WTC11 (cell line): ENCODE measurements at regions not wholly inside any gene's neighbourhood (a gene's known extent, or its start where the extent isn't known, plus 50 kb on each side); places are given as distances from the start of the nearest gene placed in this dataset.

ENCODE experiments used
- ATAC-seq: fragments of 200-7000 bp; cut with Tn5 transposase; 2 replicates; pipeline ENCODE4 v1.10.0; 2021; ENCODE audit warnings: mild to moderate bottlenecking, moderate library complexity
- CTCF ChIA-PET: fragments of 300-600 bp; sonication (Branson Sonifier 250); formaldehyde crosslinking; loops from one replicate; lab custom pipeline; 2021; ENCODE audit warnings: antibody characterized with exemption; lab: Charles Lee
- POLR2A ChIA-PET: fragments of 350-600 bp; sonication (Branson Sonifier 250); formaldehyde crosslinking; loops from one replicate; lab custom pipeline; 2021; ENCODE audit warnings: antibody characterized with exemption; lab: Charles Lee
- DNase-seq: peaks from one replicate; pipeline ENCODE4 v3.0.0; 2021; ENCODE audit warnings: low spot score
- H3K27ac Mint-ChIP-seq: 2 replicates; pipeline ENCODE4 v1.8.0; 2021; ENCODE audit warnings: mixed read lengths
- H3K27me3 Mint-ChIP-seq: 2 replicates; pipeline ENCODE4 v1.8.0; 2021; ENCODE audit warnings: low read depth, mild to moderate bottlenecking, moderate library complexity, mixed read lengths
- H3K36me3 Mint-ChIP-seq: 2 replicates; pipeline ENCODE4 v1.8.0; 2021; ENCODE audit warnings: mixed read lengths
- H3K4me1 Mint-ChIP-seq: 2 replicates; pipeline ENCODE4 v1.8.0; 2022; ENCODE audit warnings: mixed read lengths
- H3K4me3 Mint-ChIP-seq: 2 replicates; pipeline ENCODE4 v1.8.0; 2021; ENCODE audit warnings: mild to moderate bottlenecking, moderate library complexity, mixed read lengths
- H3K9me3 Mint-ChIP-seq: 2 replicates; pipeline ENCODE4 v1.8.0; 2021; ENCODE audit warnings: mixed read lengths
- GRHL2 ChIP-seq: fragments of 250-450 bp; sonication (Bioruptor Pico); IDR thresholded peaks from 2 replicates; pipeline ENCODE4 v1.8.0; 2022; ENCODE audit warnings: mild to moderate bottlenecking, moderate library complexity; ENCODE audit not compliant: insufficient replicate concordance, severe bottlenecking
- JUN ChIP-seq: sonication (generic); formaldehyde crosslinking; IDR thresholded peaks from 2 replicates; pipeline ENCODE4 v1.8.0; 2023; ENCODE audit warnings: mild to moderate bottlenecking, missing genetic modification reagents
- MXD4 ChIP-seq: fragments of 250-450 bp; sonication (Bioruptor Pico); IDR thresholded peaks from 2 replicates; pipeline ENCODE4 v1.8.0; 2021; ENCODE audit warnings: mild to moderate bottlenecking, moderate library complexity, borderline replicate concordance
- NFATC4 ChIP-seq: fragments of 250-450 bp; sonication (Bioruptor Pico); IDR thresholded peaks from 2 replicates; pipeline ENCODE4 v1.9.0; 2021; ENCODE audit warnings: mild to moderate bottlenecking
- NFE2L1 ChIP-seq: sonication (generic); formaldehyde crosslinking; IDR thresholded peaks from 2 replicates; pipeline ENCODE4 v1.8.1; 2023; ENCODE audit warnings: missing genetic modification reagents
- NR1H2 ChIP-seq: sonication (generic); formaldehyde crosslinking; IDR thresholded peaks from 2 replicates; pipeline ENCODE4 v1.9.0; 2021; ENCODE audit warnings: mild to moderate bottlenecking, moderate library complexity, missing genetic modification reagents
- PRRX2 ChIP-seq: fragments of 250-450 bp; sonication (Bioruptor Pico); IDR thresholded peaks from 2 replicates; pipeline ENCODE4 v1.8.0; 2021; ENCODE audit warnings: mild to moderate bottlenecking
- TEAD1 ChIP-seq: sonication (generic); formaldehyde crosslinking; IDR thresholded peaks from 2 replicates; pipeline ENCODE4 v1.8.0; 2022; ENCODE audit warnings: mild to moderate bottlenecking, missing genetic modification reagents
- TEAD4 ChIP-seq: sonication (generic); formaldehyde crosslinking; IDR thresholded peaks from 2 replicates; pipeline ENCODE4 v1.8.0; 2022; ENCODE audit warnings: mild to moderate bottlenecking, missing genetic modification reagents
- ZNF219 ChIP-seq: sonication (generic); formaldehyde crosslinking; IDR thresholded peaks from 2 replicates; pipeline ENCODE4 v1.8.0; 2023; ENCODE audit warnings: missing genetic modification reagents, mild to moderate bottlenecking, borderline replicate concordance
- TF ChIP-seq, protein P1 (sequence below): sonication (generic); formaldehyde crosslinking; IDR thresholded peaks from 2 replicates; pipeline ENCODE4 v1.8.0; 2023; ENCODE audit warnings: missing genetic modification reagents, mild to moderate bottlenecking, borderline replicate concordance
- TF ChIP-seq, protein P2 (sequence below): sonication (generic); formaldehyde crosslinking; IDR thresholded peaks from 2 replicates; pipeline ENCODE4 v1.8.0; 2022; ENCODE audit warnings: mild to moderate bottlenecking, missing genetic modification reagents
- TF ChIP-seq, protein P3 (sequence below): sonication (generic); formaldehyde crosslinking; IDR thresholded peaks from 2 replicates; pipeline ENCODE4 v1.8.1; 2023; ENCODE audit warnings: mild to moderate bottlenecking, moderate library complexity, missing genetic modification reagents
- TF ChIP-seq, protein P4 (sequence below): fragments of 200-600 bp; IDR thresholded peaks from 2 replicates; pipeline ENCODE4 v1.8.0; 2022; ENCODE audit warnings: antibody characterized with exemption
- TF ChIP-seq, protein P5 (sequence below): fragments of 250-450 bp; sonication (Bioruptor Pico); IDR thresholded peaks from 2 replicates; pipeline ENCODE4 v1.9.0; 2021; ENCODE audit warnings: mild to moderate bottlenecking
- TF ChIP-seq, protein P6 (sequence below): sonication (generic); formaldehyde crosslinking; IDR thresholded peaks from 2 replicates; pipeline ENCODE4 v1.8.0; 2022; ENCODE audit warnings: missing genetic modification reagents
- TF ChIP-seq, protein P7 (sequence below): sonication (generic); formaldehyde crosslinking; conservative IDR thresholded peaks from 2 replicates; pipeline ENCODE4 v1.8.1; 2023; ENCODE audit warnings: mild to moderate bottlenecking, low read depth, missing genetic modification reagents, moderate library complexity

DNA sequence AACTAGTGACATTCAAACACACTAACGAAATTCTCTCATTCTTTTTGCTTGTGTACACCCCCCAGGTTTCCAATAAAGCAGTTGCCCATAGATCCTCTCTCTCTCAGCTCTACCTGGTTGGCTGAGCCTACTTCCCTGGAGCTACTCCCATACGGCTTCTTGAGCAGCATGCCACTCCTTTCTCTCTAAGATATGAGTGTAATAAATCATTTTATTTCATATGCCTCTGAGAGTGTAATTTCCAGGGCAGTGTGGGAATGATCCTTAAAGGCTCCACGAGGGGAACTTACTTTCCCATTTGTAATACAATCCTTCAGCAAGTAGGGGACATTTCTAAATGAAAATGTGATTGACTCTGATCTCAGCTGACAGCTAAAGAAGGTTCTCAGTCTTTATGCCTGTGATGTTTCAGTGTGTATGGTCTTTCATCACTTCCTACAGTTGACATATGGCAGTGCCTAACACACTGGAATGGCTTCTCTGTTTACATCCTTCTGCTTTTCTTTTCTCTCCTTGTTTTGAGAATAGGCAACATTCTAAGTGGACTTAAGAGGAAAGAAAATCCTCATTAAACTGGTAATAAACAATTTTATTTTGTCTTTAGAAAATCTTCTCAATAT is 1194.3 kb upstream of the CDH8 start:
- ATAC-seq (no peak), DNase-seq (no peak)
- Mint-ChIP-seq H3K4me1 (no peaks in the 10 kb centered on the region), H3K27me3 (no peaks in the 10 kb centered on the region), H3K36me3 (no peaks in the 10 kb centered on the region), H3K4me3 (no peak overlapping the region), H3K27ac (no peak overlapping the region), H3K9me3 (peaks cover 6% of the 10 kb centered on the region)
- CTCF ChIA-PET, result no interaction called here
- TF ChIP-seq MXD4 (no peak), PRRX2 (CRISPR knock-in tag) (no peak), NFATC4 (no peak), TEAD1 (no peak), NR1H2 (CRISPR knock-in tag) (no peak), NFE2L1 (no peak), ZNF219 (CRISPR knock-in tag) (no peak)
- TF ChIP-seq, protein P1, sequence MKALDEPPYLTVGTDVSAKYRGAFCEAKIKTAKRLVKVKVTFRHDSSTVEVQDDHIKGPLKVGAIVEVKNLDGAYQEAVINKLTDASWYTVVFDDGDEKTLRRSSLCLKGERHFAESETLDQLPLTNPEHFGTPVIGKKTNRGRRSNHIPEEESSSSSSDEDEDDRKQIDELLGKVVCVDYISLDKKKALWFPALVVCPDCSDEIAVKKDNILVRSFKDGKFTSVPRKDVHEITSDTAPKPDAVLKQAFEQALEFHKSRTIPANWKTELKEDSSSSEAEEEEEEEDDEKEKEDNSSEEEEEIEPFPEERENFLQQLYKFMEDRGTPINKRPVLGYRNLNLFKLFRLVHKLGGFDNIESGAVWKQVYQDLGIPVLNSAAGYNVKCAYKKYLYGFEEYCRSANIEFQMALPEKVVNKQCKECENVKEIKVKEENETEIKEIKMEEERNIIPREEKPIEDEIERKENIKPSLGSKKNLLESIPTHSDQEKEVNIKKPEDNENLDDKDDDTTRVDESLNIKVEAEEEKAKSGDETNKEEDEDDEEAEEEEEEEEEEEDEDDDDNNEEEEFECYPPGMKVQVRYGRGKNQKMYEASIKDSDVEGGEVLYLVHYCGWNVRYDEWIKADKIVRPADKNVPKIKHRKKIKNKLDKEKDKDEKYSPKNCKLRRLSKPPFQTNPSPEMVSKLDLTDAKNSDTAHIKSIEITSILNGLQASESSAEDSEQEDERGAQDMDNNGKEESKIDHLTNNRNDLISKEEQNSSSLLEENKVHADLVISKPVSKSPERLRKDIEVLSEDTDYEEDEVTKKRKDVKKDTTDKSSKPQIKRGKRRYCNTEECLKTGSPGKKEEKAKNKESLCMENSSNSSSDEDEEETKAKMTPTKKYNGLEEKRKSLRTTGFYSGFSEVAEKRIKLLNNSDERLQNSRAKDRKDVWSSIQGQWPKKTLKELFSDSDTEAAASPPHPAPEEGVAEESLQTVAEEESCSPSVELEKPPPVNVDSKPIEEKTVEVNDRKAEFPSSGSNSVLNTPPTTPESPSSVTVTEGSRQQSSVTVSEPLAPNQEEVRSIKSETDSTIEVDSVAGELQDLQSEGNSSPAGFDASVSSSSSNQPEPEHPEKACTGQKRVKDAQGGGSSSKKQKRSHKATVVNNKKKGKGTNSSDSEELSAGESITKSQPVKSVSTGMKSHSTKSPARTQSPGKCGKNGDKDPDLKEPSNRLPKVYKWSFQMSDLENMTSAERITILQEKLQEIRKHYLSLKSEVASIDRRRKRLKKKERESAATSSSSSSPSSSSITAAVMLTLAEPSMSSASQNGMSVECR (CRISPR knock-in tag), result no peak
- TF ChIP-seq, protein P2, sequence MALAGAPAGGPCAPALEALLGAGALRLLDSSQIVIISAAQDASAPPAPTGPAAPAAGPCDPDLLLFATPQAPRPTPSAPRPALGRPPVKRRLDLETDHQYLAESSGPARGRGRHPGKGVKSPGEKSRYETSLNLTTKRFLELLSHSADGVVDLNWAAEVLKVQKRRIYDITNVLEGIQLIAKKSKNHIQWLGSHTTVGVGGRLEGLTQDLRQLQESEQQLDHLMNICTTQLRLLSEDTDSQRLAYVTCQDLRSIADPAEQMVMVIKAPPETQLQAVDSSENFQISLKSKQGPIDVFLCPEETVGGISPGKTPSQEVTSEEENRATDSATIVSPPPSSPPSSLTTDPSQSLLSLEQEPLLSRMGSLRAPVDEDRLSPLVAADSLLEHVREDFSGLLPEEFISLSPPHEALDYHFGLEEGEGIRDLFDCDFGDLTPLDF, result no peak
- TF ChIP-seq, protein P3, sequence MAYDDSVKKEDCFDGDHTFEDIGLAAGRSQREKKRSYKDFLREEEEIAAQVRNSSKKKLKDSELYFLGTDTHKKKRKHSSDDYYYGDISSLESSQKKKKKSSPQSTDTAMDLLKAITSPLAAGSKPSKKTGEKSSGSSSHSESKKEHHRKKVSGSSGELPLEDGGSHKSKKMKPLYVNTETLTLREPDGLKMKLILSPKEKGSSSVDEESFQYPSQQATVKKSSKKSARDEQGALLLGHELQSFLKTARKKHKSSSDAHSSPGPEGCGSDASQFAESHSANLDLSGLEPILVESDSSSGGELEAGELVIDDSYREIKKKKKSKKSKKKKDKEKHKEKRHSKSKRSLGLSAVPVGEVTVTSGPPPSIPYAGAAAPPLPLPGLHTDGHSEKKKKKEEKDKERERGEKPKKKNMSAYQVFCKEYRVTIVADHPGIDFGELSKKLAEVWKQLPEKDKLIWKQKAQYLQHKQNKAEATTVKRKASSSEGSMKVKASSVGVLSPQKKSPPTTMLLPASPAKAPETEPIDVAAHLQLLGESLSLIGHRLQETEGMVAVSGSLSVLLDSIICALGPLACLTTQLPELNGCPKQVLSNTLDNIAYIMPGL (CRISPR knock-in tag), result no peak
- POLR2A ChIA-PET, result no interaction called here

DNA sequence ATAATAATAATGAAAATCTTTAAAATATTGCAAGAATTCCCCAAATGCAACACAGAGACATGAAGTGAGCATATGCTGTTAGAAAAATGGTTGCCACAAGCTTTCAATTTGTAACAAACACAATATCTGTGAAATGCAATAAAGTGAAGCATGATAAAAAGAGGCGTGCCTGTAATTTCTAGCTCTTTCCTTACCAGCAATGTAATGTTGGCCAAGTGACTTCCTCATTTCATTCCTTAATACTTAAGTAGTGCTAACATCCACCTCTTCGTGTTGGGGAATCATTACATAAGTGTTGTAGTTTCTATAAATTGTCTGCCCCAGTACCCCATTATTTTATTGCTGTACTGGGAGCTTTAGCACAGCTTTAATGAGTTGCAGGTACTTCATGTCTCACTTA is 1192.0 kb upstream of the CDH8 start:
- Mint-ChIP-seq H3K36me3 (no peaks in the 10 kb centered on the region), H3K27ac (no peak overlapping the region), H3K27me3 (no peaks in the 10 kb centered on the region), H3K9me3 (peaks cover 6% of the 10 kb centered on the region), H3K4me1 (no peaks in the 10 kb centered on the region), H3K4me3 (no peak overlapping the region)
- ChIA-PET POLR2A (no interaction called here), CTCF (no interaction called here)
- no peak for ATAC-seq
- no peak for DNase-seq
- TF ChIP-seq TEAD4 (CRISPR knock-in tag) (no peak), JUN (CRISPR knock-in tag) (no peak), GRHL2 (no peak)
- TF ChIP-seq, protein P4, sequence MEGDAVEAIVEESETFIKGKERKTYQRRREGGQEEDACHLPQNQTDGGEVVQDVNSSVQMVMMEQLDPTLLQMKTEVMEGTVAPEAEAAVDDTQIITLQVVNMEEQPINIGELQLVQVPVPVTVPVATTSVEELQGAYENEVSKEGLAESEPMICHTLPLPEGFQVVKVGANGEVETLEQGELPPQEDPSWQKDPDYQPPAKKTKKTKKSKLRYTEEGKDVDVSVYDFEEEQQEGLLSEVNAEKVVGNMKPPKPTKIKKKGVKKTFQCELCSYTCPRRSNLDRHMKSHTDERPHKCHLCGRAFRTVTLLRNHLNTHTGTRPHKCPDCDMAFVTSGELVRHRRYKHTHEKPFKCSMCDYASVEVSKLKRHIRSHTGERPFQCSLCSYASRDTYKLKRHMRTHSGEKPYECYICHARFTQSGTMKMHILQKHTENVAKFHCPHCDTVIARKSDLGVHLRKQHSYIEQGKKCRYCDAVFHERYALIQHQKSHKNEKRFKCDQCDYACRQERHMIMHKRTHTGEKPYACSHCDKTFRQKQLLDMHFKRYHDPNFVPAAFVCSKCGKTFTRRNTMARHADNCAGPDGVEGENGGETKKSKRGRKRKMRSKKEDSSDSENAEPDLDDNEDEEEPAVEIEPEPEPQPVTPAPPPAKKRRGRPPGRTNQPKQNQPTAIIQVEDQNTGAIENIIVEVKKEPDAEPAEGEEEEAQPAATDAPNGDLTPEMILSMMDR, result no peak
- TF ChIP-seq, protein P5, sequence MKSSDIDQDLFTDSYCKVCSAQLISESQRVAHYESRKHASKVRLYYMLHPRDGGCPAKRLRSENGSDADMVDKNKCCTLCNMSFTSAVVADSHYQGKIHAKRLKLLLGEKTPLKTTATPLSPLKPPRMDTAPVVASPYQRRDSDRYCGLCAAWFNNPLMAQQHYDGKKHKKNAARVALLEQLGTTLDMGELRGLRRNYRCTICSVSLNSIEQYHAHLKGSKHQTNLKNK, result no peak
- TF ChIP-seq, protein P6, sequence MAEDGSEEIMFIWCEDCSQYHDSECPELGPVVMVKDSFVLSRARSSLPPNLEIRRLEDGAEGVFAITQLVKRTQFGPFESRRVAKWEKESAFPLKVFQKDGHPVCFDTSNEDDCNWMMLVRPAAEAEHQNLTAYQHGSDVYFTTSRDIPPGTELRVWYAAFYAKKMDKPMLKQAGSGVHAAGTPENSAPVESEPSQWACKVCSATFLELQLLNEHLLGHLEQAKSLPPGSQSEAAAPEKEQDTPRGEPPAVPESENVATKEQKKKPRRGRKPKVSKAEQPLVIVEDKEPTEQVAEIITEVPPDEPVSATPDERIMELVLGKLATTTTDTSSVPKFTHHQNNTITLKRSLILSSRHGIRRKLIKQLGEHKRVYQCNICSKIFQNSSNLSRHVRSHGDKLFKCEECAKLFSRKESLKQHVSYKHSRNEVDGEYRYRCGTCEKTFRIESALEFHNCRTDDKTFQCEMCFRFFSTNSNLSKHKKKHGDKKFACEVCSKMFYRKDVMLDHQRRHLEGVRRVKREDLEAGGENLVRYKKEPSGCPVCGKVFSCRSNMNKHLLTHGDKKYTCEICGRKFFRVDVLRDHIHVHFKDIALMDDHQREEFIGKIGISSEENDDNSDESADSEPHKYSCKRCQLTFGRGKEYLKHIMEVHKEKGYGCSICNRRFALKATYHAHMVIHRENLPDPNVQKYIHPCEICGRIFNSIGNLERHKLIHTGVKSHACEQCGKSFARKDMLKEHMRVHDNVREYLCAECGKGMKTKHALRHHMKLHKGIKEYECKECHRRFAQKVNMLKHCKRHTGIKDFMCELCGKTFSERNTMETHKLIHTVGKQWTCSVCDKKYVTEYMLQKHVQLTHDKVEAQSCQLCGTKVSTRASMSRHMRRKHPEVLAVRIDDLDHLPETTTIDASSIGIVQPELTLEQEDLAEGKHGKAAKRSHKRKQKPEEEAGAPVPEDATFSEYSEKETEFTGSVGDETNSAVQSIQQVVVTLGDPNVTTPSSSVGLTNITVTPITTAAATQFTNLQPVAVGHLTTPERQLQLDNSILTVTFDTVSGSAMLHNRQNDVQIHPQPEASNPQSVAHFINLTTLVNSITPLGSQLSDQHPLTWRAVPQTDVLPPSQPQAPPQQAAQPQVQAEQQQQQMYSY, result no peak
- TF ChIP-seq, protein P7, sequence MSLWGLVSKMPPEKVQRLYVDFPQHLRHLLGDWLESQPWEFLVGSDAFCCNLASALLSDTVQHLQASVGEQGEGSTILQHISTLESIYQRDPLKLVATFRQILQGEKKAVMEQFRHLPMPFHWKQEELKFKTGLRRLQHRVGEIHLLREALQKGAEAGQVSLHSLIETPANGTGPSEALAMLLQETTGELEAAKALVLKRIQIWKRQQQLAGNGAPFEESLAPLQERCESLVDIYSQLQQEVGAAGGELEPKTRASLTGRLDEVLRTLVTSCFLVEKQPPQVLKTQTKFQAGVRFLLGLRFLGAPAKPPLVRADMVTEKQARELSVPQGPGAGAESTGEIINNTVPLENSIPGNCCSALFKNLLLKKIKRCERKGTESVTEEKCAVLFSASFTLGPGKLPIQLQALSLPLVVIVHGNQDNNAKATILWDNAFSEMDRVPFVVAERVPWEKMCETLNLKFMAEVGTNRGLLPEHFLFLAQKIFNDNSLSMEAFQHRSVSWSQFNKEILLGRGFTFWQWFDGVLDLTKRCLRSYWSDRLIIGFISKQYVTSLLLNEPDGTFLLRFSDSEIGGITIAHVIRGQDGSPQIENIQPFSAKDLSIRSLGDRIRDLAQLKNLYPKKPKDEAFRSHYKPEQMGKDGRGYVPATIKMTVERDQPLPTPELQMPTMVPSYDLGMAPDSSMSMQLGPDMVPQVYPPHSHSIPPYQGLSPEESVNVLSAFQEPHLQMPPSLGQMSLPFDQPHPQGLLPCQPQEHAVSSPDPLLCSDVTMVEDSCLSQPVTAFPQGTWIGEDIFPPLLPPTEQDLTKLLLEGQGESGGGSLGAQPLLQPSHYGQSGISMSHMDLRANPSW, result no peak
- TF ChIP-seq, protein P2, result no peak
